Effector CD8-positive, alpha-beta T cell (primary cell): ENCODE measurements at regions not wholly inside any gene's neighbourhood (a gene's known extent, or its start where the extent isn't known, plus 50 kb on each side); places are given as distances from the start of the nearest gene placed in this dataset.
"Not testable (repeated sequence)": the region's sequence is repeated elsewhere in the genome, so short reads cannot be mapped to it uniquely, and the experiment has no call there.

Source experiments
- DNase-seq: peaks from one replicate; lab custom pipeline; 2025; lab: John Stamatoyannopoulos, UW

GRCh38 chr1:196160066-196160795 lies 448.0 kb downstream of the KCNT2 start:
- DNase-seq = no peak

- no peak for DNase-seq
Measured at GRCh38 chr1:196155586-196155985, 452.7 kb downstream of the KCNT2 start.

GRCh38 chr1:196152975-196153374 lies 455.3 kb downstream of the KCNT2 start:
- no peak for DNase-seq

GRCh38 chr1:196152086-196152485 lies 456.2 kb downstream of the KCNT2 start:
- no peak for DNase-seq

- DNase-seq = no peak
Measured at GRCh38 chr1:196148367-196148970, 459.8 kb downstream of the KCNT2 start.

- no peak for DNase-seq
Measured at GRCh38 chr1:196147530-196147929, 460.7 kb downstream of the KCNT2 start.

GRCh38 chr1:196145151-196145550 lies 463.1 kb downstream of the KCNT2 start:
- not testable (repeated sequence) for DNase-seq

GRCh38 chr1:196144588-196144987 lies 463.7 kb downstream of the KCNT2 start:
- DNase-seq = no peak

GRCh38 chr1:196143602-196144342 lies 464.5 kb downstream of the KCNT2 start:
- no peak for DNase-seq

GRCh38 chr1:196142111-196142640 lies 466.1 kb downstream of the KCNT2 start:
- no peak for DNase-seq

GRCh38 chr1:196136396-196136795 lies 471.8 kb downstream of the KCNT2 start:
- DNase-seq = no peak

GRCh38 chr1:196131691-196132090 lies 476.5 kb downstream of the KCNT2 start:
- DNase-seq = no peak

- DNase-seq = no peak
Measured at GRCh38 chr1:196128835-196129234, 479.4 kb downstream of the KCNT2 start.

- no peak for DNase-seq
Measured at GRCh38 chr1:196121181-196121580, 487.1 kb downstream of the KCNT2 start.

GRCh38 chr1:196115646-196116045 lies 492.6 kb downstream of the KCNT2 start:
- DNase-seq = no peak

GRCh38 chr1:196114193-196114592 lies 494.0 kb downstream of the KCNT2 start:
- no peak for DNase-seq

GRCh38 chr1:196108990-196109389 lies 499.2 kb downstream of the KCNT2 start:
- DNase-seq = not testable (repeated sequence)

GRCh38 chr1:196105901-196106300 lies 502.3 kb downstream of the KCNT2 start:
- no peak for DNase-seq

GRCh38 chr1:196102826-196103225 lies 505.4 kb downstream of the KCNT2 start:
- no peak for DNase-seq

GRCh38 chr1:196098000-196098399 lies 510.2 kb downstream of the KCNT2 start:
- DNase-seq = no peak

- DNase-seq = no peak
Measured at GRCh38 chr1:196094821-196095220, 513.4 kb downstream of the KCNT2 start.

- DNase-seq = no peak
Measured at GRCh38 chr1:196091397-196092135, 516.7 kb downstream of the KCNT2 start.
